Ishikawa (cell line): ENCODE measurements at regions not wholly inside any gene's neighbourhood (a gene's known extent, or its start where the extent isn't known, plus 50 kb on each side); places are given as distances from the start of the nearest gene placed in this dataset.

Experiments
- CEBPB ChIP-seq: IDR thresholded peaks from 2 replicates; pipeline ENCODE4 v1.6.1; 2012
- CREB1 ChIP-seq: IDR thresholded peaks from 2 replicates; pipeline ENCODE4 v1.6.1; 2012; ENCODE audit warnings: low read depth
- EGR1 ChIP-seq: IDR thresholded peaks from 2 replicates; pipeline ENCODE4 v1.6.1; 2012
- EP300 ChIP-seq: IDR thresholded peaks from 2 replicates; pipeline ENCODE4 v1.6.1; 2012; ENCODE audit warnings: borderline replicate concordance
- FOXM1 ChIP-seq: IDR thresholded peaks from 2 replicates; pipeline ENCODE4 v1.6.1; 2012; ENCODE audit warnings: low read depth, borderline replicate concordance
- NFIC ChIP-seq: IDR thresholded peaks from 2 replicates; pipeline ENCODE4 v1.6.1; 2012
- RAD21 ChIP-seq: IDR thresholded peaks from 2 replicates; pipeline ENCODE4 v1.6.1; 2012; ENCODE audit warnings: low read depth
- TAF1 ChIP-seq: IDR thresholded peaks from 2 replicates; pipeline ENCODE4 v1.6.1; 2012; ENCODE audit warnings: low read depth, mild to moderate bottlenecking
- TCF12 ChIP-seq: IDR thresholded peaks from 2 replicates; pipeline ENCODE4 v1.6.1; 2012; ENCODE audit warnings: low read depth
- TEAD4 ChIP-seq: IDR thresholded peaks from 2 replicates; pipeline ENCODE4 v1.6.1; 2012
- YY1 ChIP-seq: IDR thresholded peaks from 2 replicates; pipeline ENCODE4 v1.6.1; 2012; ENCODE audit warnings: low read depth
- ZBTB7A ChIP-seq: IDR thresholded peaks from 2 replicates; pipeline ENCODE4 v1.6.1; 2012; ENCODE audit warnings: low read depth
- TF ChIP-seq, protein P1 (sequence below): IDR thresholded peaks from 2 replicates; pipeline ENCODE4 v1.6.1; 2012
- TF ChIP-seq, protein P2 (sequence below): IDR thresholded peaks from 2 replicates; pipeline ENCODE4 v1.6.1; 2012
- TF ChIP-seq, protein P3 (sequence below): IDR thresholded peaks from 2 replicates; pipeline ENCODE4 v1.6.1; 2012; ENCODE audit warnings: low read depth, mild to moderate bottlenecking

DNA sequence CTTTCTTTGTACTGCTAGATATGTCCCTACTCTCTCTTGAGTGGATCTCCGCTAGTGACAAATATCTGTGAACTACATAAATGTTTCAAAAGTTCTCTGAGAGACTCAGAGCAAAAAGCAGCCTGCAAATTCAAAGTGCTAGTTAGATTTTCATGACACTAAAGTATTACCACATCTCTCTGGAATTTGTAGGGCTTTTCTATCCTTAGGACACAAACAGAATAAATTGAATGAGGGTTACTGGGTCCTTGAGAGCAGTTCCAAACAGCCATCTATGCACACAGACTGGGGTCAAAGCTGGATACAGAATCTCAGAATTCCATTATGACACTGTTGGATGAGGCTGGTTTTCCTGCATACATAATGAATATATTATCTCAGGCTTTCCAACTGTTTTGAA lies 953.2 kb downstream of the DIAPH3 start:
- TF ChIP-seq, protein P1, sequence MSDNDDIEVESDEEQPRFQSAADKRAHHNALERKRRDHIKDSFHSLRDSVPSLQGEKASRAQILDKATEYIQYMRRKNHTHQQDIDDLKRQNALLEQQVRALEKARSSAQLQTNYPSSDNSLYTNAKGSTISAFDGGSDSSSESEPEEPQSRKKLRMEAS, result no peak
- TF ChIP-seq CEBPB (no peak), NFIC (no peak), TAF1 (no peak), FOXM1 (no peak), CREB1 (no peak), EP300 (no peak), TCF12 (no peak), YY1 (no peak), EGR1 (no peak), RAD21 (no peak), TEAD4 (no peak), ZBTB7A (no peak)
- TF ChIP-seq, protein P2, sequence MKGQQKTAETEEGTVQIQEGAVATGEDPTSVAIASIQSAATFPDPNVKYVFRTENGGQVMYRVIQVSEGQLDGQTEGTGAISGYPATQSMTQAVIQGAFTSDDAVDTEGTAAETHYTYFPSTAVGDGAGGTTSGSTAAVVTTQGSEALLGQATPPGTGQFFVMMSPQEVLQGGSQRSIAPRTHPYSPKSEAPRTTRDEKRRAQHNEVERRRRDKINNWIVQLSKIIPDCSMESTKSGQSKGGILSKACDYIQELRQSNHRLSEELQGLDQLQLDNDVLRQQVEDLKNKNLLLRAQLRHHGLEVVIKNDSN, result no peak
- TF ChIP-seq, protein P3, sequence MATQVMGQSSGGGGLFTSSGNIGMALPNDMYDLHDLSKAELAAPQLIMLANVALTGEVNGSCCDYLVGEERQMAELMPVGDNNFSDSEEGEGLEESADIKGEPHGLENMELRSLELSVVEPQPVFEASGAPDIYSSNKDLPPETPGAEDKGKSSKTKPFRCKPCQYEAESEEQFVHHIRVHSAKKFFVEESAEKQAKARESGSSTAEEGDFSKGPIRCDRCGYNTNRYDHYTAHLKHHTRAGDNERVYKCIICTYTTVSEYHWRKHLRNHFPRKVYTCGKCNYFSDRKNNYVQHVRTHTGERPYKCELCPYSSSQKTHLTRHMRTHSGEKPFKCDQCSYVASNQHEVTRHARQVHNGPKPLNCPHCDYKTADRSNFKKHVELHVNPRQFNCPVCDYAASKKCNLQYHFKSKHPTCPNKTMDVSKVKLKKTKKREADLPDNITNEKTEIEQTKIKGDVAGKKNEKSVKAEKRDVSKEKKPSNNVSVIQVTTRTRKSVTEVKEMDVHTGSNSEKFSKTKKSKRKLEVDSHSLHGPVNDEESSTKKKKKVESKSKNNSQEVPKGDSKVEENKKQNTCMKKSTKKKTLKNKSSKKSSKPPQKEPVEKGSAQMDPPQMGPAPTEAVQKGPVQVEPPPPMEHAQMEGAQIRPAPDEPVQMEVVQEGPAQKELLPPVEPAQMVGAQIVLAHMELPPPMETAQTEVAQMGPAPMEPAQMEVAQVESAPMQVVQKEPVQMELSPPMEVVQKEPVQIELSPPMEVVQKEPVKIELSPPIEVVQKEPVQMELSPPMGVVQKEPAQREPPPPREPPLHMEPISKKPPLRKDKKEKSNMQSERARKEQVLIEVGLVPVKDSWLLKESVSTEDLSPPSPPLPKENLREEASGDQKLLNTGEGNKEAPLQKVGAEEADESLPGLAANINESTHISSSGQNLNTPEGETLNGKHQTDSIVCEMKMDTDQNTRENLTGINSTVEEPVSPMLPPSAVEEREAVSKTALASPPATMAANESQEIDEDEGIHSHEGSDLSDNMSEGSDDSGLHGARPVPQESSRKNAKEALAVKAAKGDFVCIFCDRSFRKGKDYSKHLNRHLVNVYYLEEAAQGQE, result no peak

DNA sequence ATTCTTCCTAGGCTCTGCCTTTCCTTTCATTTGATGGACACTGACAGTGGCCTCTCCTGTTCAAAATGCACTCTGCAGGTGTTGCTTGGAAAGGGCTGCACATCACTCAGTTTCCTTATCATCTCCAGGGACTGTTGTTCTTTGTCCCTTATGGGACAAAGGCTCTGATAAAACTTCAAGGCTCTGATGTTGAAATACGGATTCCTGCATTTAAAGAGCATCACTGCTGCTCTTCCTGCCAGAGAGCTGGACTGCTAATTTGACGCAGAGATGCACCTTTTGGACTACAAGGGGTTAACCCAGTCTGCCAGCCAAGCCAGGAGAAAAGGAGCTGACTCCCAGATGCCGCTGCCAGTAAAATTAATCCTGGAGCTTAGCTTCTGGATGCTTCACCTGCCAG lies 952.1 kb downstream of the DIAPH3 start:
- no peak for TF ChIP-seq EGR1
- TF ChIP-seq, protein P1, result no peak
- no peak for TF ChIP-seq RAD21
- no peak for TF ChIP-seq EP300
- TF ChIP-seq YY1, result no peak
- TF ChIP-seq, protein P2, result no peak
- no peak for TF ChIP-seq CEBPB
- no peak for TF ChIP-seq NFIC
- no peak for TF ChIP-seq TEAD4
- no peak for TF ChIP-seq FOXM1
- TF ChIP-seq, protein P3, result no peak

DNA sequence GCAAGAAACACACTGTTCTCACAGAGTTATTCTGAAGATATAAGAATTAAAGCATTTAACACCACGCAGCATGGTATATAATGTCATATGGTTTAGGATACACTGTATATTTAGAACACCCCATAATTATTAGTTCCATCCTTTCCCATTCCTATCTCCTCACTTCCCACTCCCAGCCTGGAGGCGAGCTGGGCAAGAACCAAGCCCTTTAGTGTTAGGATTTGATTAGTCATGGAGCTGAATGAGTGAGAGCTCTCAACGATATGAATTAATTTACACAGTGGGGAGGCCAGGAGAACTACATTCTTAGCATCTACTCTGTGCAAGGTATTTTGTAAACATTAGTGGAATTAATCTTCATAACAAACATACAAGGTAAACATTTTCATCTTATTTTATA lies 934.3 kb downstream of the DIAPH3 start:
- TF ChIP-seq, protein P3, result no peak

DNA sequence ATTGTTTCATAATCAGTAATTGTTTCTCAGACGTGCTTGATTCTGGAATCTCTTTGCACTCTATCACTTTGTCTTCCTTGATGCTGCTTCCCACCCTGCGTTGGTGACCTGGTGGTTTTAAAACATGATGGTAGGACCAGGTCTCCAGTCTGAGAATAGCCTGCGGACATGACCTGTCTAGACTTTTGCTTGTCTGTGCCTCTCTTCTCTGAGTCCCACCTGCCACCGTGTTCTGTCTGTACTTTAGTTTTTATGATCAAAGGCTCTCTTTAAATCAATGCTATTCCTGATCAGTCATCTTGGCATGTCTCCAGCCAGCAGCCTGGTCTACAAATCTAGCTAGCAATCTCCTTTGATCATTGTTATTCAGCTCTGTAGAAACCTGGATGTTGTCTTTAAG lies 933.9 kb downstream of the DIAPH3 start:
- TF ChIP-seq CREB1 (no peak), NFIC (no peak), ZBTB7A (no peak), EGR1 (no peak), TAF1 (no peak), RAD21 (no peak), YY1 (no peak), CEBPB (no peak), FOXM1 (no peak), EP300 (no peak), TEAD4 (no peak), TCF12 (no peak)
- TF ChIP-seq, protein P3, result no peak
- TF ChIP-seq, protein P2, result no peak
- TF ChIP-seq, protein P1, result no peak
